OCI-LY3 (cell line): ENCODE measurements at regions not wholly inside any gene's neighbourhood (a gene's known extent, or its start where the extent isn't known, plus 50 kb on each side); places are given as distances from the start of the nearest gene placed in this dataset.

Source experiments
- EZH2phosphoT487 ChIP-seq: fragments of 200-600 bp; shearing (Covaris generic); IDR thresholded peaks from 2 replicates; pipeline ENCODE4 v1.6.1; 2018; ENCODE audit warnings: antibody characterized with exemption, mixed run types, low read depth
- TF ChIP-seq, protein P1 (sequence below): fragments of 200-600, 300-600 bp; sonication (generic); IDR thresholded peaks from 2 replicates; pipeline ENCODE4 v1.5.1; 2014; ENCODE audit warnings: antibody characterized with exemption, low read length, low read depth

DNA sequence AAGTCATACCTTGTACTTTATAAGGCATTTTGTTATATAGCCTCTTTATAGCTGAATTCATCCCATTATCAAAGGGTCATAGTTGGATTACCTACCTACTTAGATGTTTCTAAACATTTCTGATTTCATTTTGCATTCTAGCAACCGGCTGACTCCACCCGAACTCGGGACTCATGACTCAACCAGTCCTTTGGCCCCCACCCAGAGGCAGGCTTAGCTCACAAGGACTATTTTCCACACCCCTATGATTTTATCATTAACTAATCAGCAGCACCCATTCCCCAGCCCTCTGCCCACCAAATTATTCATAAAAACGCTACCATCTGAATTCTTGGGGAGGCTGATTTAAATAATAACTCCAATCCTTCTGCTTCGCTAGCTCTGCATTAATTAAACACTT is 79.9 kb upstream of the EGFL6 start:
- TF ChIP-seq, protein P1, sequence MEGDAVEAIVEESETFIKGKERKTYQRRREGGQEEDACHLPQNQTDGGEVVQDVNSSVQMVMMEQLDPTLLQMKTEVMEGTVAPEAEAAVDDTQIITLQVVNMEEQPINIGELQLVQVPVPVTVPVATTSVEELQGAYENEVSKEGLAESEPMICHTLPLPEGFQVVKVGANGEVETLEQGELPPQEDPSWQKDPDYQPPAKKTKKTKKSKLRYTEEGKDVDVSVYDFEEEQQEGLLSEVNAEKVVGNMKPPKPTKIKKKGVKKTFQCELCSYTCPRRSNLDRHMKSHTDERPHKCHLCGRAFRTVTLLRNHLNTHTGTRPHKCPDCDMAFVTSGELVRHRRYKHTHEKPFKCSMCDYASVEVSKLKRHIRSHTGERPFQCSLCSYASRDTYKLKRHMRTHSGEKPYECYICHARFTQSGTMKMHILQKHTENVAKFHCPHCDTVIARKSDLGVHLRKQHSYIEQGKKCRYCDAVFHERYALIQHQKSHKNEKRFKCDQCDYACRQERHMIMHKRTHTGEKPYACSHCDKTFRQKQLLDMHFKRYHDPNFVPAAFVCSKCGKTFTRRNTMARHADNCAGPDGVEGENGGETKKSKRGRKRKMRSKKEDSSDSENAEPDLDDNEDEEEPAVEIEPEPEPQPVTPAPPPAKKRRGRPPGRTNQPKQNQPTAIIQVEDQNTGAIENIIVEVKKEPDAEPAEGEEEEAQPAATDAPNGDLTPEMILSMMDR: no peak
- TF ChIP-seq EZH2phosphoT487: no peak
